HUES48 (cell line): ENCODE measurements at regions not wholly inside any gene's neighbourhood (a gene's known extent, or its start where the extent isn't known, plus 50 kb on each side); places are given as distances from the start of the nearest gene placed in this dataset.
"Not testable (repeated sequence)": the region's sequence is repeated elsewhere in the genome, so short reads cannot be mapped to it uniquely, and the experiment has no call there.

Source experiments
- H3K27ac ChIP-seq: one replicate; pipeline ENCODE4 v1.7.0; 2013; ENCODE audit warnings: low read depth, low read length, inconsistent platforms
- H3K27me3 ChIP-seq: 2 replicates; pipeline ENCODE4 v1.6.1; 2013; ENCODE audit warnings: mild to moderate bottlenecking, low read length; ENCODE audit not compliant: control insufficient read depth, insufficient read depth
- H3K36me3 ChIP-seq: 2 replicates; pipeline ENCODE4 v1.6.1; 2013; ENCODE audit warnings: low read length; ENCODE audit not compliant: control insufficient read depth, insufficient read depth
- H3K4me1 ChIP-seq: 2 replicates; pipeline ENCODE4 v1.6.1; 2013; ENCODE audit warnings: mild to moderate bottlenecking, low read length; ENCODE audit not compliant: control insufficient read depth, insufficient read depth
- H3K4me3 ChIP-seq: 2 replicates; pipeline ENCODE4 v1.5.1; 2013; ENCODE audit warnings: mild to moderate bottlenecking, low read depth, low read length
- H3K9ac ChIP-seq: 2 replicates; pipeline ENCODE4 v1.6.1; 2013; ENCODE audit warnings: mild to moderate bottlenecking, low read depth, low read length, moderate library complexity
- H3K9me3 ChIP-seq: 2 replicates; pipeline ENCODE4 v1.6.1; 2013; ENCODE audit warnings: low read length; ENCODE audit not compliant: control insufficient read depth, insufficient read depth

DNA sequence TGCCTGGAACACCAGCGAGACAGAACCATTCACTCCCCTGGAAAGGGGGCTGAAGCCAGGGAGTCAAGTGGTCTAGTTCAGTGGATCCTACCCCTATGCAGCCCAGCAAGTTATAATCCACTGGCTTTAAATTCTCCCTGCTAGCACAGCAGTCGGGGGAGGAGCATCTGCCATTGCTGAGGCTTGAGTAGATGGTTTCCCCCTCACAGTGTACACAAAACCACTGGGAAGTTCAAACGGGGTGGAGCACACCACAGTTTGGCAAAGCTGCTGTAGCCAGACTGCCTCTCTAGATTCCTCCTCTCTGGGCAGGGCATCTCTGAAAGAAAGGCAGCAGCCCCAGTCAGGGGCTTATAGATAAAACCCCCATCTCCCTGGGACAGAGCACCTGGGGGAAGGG lies 88.4 kb upstream of the WDFY3 start:
- not testable (repeated sequence) for H3K36me3 ChIP-seq, H3K27ac ChIP-seq, H3K9me3 ChIP-seq, H3K27me3 ChIP-seq, H3K4me1 ChIP-seq, H3K4me3 ChIP-seq, H3K9ac ChIP-seq

DNA sequence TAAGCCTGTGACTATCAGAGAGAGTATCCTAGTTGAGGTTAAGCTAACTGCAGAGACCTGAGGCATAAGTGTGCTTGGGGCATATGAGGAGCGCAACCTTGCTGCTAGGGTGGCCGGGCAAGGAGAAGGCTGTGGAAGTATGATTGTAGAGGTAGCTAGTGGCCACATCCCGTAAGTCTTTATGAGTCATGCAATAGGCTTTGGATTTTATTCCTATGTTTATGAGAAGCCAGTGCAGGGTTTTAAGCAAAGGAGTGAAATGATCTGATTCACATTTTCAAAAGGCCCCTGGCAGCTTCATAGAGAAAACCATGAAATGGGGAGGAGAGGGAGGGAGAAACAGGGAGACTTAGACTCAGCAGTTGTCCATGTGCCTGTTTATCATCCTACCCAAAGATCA lies 92.1 kb upstream of the WDFY3 start:
- H3K27me3 ChIP-seq = no peaks in the 10 kb centered on the region
- H3K27ac ChIP-seq = no peak overlapping the region
- H3K4me1 ChIP-seq = no peaks in the 10 kb centered on the region
- no peaks in the 10 kb centered on the region for H3K9me3 ChIP-seq
- no peaks in the 10 kb centered on the region for H3K36me3 ChIP-seq
- no peak overlapping the region for H3K4me3 ChIP-seq
- H3K9ac ChIP-seq = no peak overlapping the region

DNA sequence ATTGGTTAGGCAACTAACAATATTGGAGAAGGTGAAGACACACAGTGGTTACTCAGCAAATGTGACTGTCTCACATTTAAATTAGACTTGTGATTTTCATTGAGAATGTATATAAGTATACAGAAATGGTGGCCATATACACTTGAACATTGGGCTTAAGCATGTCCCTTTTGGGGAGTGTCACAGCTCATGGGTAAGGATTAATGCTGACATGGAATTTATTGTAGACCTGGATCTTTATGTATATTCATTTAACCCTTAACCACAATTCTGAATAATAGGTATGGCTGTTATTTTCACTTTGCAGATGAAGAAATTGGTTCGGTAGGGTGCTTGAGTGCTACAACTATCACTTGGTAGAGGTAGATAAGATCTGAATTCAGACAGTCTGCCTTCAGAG lies 95.5 kb upstream of the WDFY3 start:
- Histone ChIP-seq H3K27ac (no peak overlapping the region), H3K9ac (no peak overlapping the region), H3K4me1 (no peaks in the 10 kb centered on the region), H3K9me3 (no peaks in the 10 kb centered on the region), H3K27me3 (no peaks in the 10 kb centered on the region), H3K4me3 (no peak overlapping the region), H3K36me3 (no peaks in the 10 kb centered on the region)

DNA sequence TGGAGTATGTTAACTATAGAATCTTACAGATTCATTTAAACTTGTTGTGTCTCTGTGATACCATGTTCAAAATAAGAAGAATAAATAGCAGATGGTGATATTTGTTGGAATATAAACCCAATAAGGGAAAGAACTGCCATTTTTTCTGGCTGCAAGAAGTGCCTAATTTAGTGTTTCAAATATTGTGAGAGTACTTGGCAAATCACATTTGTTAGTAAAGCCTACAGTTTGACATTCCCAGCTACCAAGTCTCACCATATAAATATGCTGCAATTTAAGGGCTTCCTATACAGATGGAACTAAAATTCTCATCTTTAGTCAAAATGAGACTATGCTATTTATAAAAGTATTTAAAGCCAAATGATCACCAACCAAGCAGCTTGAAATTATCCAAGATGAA lies 96.0 kb upstream of the WDFY3 start:
- H3K36me3 ChIP-seq = no peaks in the 10 kb centered on the region
- H3K27me3 ChIP-seq = no peaks in the 10 kb centered on the region
- no peaks in the 10 kb centered on the region for H3K4me1 ChIP-seq
- no peak overlapping the region for H3K9ac ChIP-seq
- no peaks in the 10 kb centered on the region for H3K9me3 ChIP-seq
- no peak overlapping the region for H3K4me3 ChIP-seq
- H3K27ac ChIP-seq = no peak overlapping the region

DNA sequence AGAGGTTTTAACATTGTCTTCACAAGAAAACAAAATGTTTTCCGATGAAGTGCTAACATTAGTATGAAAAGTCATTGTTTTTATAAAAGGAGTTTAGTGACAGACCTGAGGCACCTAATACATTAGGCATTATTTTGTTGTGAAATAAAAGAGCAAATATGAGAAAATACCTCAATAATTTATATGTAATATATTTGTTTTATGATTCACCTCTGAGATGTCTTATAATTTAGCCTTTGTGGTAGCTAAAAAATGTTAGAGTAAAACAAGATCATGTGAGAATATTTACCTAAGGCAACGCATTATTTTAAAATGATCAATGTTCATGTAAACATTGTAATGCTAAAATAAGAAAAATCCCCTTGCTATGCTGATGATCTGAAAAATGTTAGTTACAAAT lies 100.9 kb upstream of the WDFY3 start:
- no peaks in the 10 kb centered on the region for H3K9me3 ChIP-seq
- no peak overlapping the region for H3K27ac ChIP-seq
- H3K36me3 ChIP-seq = no peaks in the 10 kb centered on the region
- H3K9ac ChIP-seq = no peak overlapping the region
- no peaks in the 10 kb centered on the region for H3K4me1 ChIP-seq
- H3K4me3 ChIP-seq = no peak overlapping the region
- H3K27me3 ChIP-seq = no peaks in the 10 kb centered on the region

DNA sequence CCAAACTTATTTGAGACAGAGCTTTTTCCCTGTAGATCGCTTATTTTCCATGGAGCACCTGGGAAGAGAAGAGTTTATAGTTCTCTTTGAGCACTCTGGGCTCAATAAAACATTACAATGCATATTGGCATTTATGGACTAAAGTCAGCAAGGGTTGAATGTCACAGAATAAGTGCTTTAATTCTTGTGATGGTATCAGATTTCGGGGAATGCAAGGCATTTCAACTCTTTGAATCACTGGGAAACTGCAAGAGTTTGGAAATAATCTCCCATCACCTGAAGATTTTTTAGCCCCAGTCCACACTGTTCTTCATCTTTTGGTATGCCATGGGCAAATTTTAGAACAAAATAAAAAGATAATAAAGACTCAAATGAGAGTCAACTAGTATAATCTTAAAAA lies 111.5 kb upstream of the WDFY3 start:
- Histone ChIP-seq H3K4me1 (no peaks in the 10 kb centered on the region), H3K27ac (no peak overlapping the region), H3K27me3 (no peaks in the 10 kb centered on the region), H3K4me3 (no peak overlapping the region), H3K9ac (no peak overlapping the region), H3K36me3 (no peaks in the 10 kb centered on the region), H3K9me3 (peaks cover 2% of the 10 kb centered on the region; the same call in 1 of the 2 replicates)

DNA sequence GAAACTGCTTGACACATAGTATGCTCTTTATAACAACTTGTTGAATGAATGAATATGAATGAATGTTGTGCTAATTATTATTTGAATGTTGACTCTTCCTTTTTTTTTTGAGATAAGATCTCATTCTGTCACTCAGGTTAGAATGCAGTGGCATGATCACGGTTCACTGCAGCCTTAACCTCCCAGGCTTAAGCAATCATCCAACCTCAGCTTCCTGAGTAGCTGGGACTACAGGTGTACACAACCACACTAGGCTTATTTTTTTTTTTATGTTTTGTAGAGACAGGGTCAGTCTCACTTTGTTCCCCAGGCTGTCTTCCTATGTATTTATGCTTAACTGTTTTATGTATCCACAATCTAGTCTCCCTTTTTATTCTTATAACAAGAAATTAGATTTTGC lies 114.7 kb upstream of the WDFY3 start:
- Histone ChIP-seq H3K36me3 (no peaks in the 10 kb centered on the region), H3K9ac (no peak overlapping the region), H3K4me1 (no peaks in the 10 kb centered on the region), H3K27ac (no peak overlapping the region), H3K27me3 (no peaks in the 10 kb centered on the region), H3K9me3 (peaks cover 2% of the 10 kb centered on the region; the same call in 1 of the 2 replicates), H3K4me3 (no peak overlapping the region)

DNA sequence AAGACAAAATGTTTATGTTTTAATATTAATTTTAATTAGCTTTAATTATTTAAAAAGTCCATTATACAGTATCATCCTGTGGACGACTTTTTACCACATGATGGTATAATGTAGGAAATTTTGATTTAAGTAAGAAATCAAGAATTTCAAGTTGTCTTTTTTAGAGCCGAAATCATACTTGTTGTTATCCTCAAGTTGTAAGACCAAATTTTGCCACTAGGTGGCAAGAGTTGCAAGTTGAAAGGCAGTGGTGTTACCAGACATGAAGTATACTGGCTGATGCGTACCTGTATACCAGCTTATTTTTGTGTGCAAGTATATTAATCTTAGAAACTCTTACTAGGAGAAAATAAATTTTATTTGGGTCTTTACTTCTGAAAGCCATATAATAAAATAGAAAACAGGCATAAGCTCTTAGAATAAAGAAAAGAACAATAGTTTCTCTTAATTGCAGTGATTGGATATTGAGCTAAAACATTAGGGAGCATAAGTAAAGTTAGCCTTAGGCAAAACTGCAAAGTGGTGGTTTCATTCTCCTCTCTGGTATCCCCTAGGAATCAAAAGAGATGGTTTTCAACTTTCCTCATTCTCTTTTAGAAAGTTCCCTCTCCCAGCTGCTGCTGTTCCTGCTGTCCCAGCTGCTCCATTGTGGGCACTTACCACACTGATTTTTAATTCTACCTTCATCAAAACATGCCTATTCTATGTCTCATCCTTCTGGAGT lies 118.0 kb upstream of the WDFY3 start:
- Histone ChIP-seq H3K27ac (no peak overlapping the region), H3K27me3 (no peaks in the 10 kb centered on the region), H3K4me1 (no peaks in the 10 kb centered on the region), H3K36me3 (no peaks in the 10 kb centered on the region), H3K9me3 (peaks cover 10% of the 10 kb centered on the region; the same call in 1 of the 2 replicates), H3K4me3 (no peak overlapping the region), H3K9ac (no peak overlapping the region)

DNA sequence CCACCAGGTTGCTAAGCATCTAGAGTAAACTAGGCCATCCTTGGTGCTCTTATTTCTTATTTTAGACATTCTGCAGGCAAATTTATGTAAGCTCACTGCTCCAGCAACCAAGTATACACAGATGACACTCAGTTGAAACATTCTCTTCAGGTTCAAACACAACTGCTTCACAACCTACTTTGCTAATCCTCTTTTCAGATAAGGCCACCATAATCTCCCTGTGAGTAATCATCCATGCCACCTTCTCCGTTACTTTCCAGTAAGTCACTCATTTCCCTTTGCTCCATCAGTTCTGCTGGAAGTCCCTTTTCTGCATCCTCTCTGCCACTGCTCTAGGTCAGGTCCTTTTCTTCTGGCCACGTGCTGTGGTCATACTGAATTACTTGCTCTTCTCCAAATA lies 120.2 kb upstream of the WDFY3 start:
- Histone ChIP-seq H3K4me3 (no peak overlapping the region), H3K27me3 (no peaks in the 10 kb centered on the region), H3K9me3 (peaks cover 12% of the 10 kb centered on the region; the same call in 1 of the 2 replicates), H3K9ac (no peak overlapping the region), H3K27ac (no peak overlapping the region), H3K36me3 (no peaks in the 10 kb centered on the region), H3K4me1 (no peaks in the 10 kb centered on the region)

DNA sequence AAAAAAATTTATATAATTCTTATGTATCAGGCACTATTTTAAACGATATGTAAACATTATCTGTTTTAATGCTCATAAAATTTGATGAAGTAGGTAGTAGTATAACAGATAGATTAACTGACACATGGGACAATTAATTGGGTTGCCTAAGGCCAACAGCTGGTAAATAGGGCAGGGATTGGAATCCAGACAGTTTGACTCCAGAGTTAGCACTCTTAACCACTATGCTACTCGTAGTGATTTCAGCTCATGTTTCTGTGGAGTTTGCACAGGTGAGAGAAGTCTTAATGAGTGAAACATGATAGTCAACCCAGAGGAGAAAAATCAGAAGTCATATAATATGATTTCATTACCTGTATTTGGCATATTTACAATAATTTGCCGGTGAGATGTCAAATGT lies 126.0 kb upstream of the WDFY3 start:
- Histone ChIP-seq H3K27ac (no peak overlapping the region), H3K36me3 (no peaks in the 10 kb centered on the region), H3K4me3 (no peak overlapping the region), H3K27me3 (no peaks in the 10 kb centered on the region), H3K9ac (no peak overlapping the region), H3K4me1 (no peaks in the 10 kb centered on the region), H3K9me3 (peaks cover 12% of the 10 kb centered on the region; the same call in 1 of the 2 replicates)

DNA sequence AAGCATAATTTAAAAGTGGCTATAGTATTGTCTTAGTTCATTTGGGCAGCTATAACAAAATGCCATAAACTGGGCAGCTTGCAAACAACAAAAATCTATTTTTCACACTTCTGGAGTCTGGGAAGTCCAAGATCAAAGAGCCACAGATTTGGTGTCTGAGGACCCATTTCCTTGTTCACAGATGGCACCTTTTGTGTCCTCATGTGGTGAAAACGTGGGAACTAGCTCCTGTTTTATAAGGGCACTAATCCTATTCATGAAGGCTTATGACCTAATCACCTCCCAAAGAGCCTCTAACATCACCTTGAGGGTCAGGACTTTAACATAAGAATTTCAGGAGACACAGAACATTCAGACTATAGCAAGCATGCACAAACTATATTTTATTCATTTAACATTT lies 126.5 kb upstream of the WDFY3 start:
- Histone ChIP-seq H3K27me3 (no peaks in the 10 kb centered on the region), H3K36me3 (no peaks in the 10 kb centered on the region), H3K27ac (no peak overlapping the region), H3K9me3 (peaks cover 12% of the 10 kb centered on the region; the same call in 1 of the 2 replicates), H3K4me1 (no peaks in the 10 kb centered on the region), H3K4me3 (no peak overlapping the region), H3K9ac (no peak overlapping the region)
